Gastrocnemius medialis (tissue), 4 donors: ENCODE measurements at regions not wholly inside any gene's neighbourhood (a gene's known extent, or its start where the extent isn't known, plus 50 kb on each side); places are given as distances from the start of the nearest gene placed in this dataset.

Experiments
- CTCF ChIP-seq, 5 experiments: fragments of 450-650 bp in 3 of 5; fragments of 200-600 bp in 2 of 5; sonication (generic) in 2 of 5; IDR thresholded peaks in 4 of 5; conservative IDR thresholded peaks in 1 of 5; 1 replicate in 4 of 5; 2 replicates in 1 of 5; pipeline ENCODE4 v1.5.1; 2016 to 2019; ENCODE audit warnings: antibody characterized with exemption in 5 of 5, mild to moderate bottlenecking in 3 of 5, moderate library complexity in 3 of 5
- POLR2A ChIP-seq, 2 donors: fragments of 450-650 bp; IDR thresholded peaks; one replicate each; pipeline ENCODE4 v1.6.1; 2017; ENCODE audit warnings: antibody characterized with exemption in 2 of 2, mild to moderate bottlenecking in 2 of 2, moderate library complexity in 2 of 2

DNA sequence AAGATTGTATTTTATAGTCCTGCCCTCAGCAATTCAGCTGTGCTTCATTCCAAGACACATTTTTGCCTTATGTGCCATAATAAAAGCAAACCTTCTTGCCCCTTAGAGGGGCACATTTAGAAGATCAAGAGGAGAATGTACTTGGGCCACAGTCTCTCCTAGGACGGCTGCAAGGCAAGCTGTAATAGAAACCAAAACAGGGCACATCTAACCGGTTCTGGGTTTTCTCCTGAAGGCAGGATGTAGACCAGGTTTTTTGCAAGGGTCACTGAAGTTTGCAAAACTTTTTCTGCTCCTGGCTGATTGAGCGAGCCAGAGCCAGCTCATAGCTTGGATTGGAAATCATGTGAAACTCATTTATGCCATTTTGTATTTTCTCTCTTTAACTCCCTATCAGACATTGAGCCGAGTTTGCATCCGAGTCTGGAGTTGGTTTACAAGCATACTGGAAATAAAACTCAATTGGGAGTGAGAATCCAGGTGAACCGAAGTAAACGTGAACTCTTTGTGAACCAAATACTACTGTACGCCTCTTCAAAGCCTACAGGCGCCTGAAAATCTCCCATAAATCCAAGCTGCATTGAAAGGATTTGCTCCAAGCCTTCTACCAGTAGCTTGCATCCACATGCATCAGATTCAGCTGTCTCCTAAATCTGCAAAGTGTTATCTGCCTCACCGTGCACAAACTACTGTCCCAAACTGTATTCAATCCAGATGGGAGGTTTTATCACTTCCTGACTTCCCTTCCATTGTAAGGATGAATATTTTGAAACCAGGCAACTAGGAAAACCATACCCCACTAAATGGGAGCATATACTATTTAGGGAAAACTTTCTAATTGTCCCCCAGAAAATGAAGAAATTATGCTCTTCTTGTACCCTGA, 60.9 kb upstream of the TSC22D2 start:
- TF ChIP-seq CTCF (IDR thresholded peaks at IDR 0.05 in 4 of 5, conservative IDR thresholded peaks at IDR 0.05 in 1 of 5) (no peak), POLR2A (IDR thresholded peaks at IDR 0.05) (no peak)
